Activated T-cell treated with anti-CD3 and anti-CD28 coated beads, Interleukin-2, amount 50 U/mL, for 1 hour (primary cell): ENCODE measurements at regions not wholly inside any gene's neighbourhood (a gene's known extent, or its start where the extent isn't known, plus 50 kb on each side); places are given as distances from the start of the nearest gene placed in this dataset.
"Not testable (repeated sequence)": the region's sequence is repeated elsewhere in the genome, so short reads cannot be mapped to it uniquely, and the experiment has no call there.

Experiments used
- DNase-seq: peaks from one replicate; pipeline ENCODE4 v3.0.0-alpha.2; 2020

DNA sequence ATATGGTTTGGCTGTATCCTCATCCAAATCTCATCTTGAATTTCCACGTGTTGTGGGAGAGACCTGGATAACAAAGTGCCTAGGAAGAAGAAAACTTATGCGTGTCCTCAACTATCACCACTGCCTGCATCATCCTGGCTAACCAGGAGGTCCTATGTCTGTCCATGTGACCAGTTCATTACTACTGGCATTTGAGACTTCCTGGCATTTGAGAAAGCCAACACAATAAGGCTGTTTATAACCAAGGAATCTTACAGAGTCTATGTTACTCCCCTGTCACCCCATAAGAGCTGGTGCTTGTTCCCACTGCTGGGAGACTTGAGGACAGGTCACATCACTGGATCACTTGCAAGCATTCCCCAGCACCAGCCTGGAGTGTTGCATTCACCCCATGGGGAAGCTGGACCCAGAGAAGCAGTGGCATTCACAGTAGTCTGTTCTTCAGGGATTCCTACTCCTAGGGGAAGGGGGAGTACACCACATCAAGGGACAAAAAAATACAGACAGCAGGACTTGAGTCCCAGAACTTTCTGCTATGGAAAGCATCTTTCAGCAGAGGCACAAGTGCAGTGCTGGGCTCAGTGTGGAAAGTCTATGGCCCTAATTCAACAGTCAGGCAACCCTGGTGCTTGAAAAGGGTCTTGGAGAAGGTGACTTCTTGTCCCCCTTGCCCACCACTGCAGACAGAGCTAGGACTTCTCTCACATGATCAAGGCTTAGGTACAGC lies 717.1 kb downstream of the SEMA5A start:
- DNase-seq, result no peak

GRCh38 chr5:8829323-8830029 lies 716.4 kb downstream of the SEMA5A start:
- DNase-seq, result no peak

DNA sequence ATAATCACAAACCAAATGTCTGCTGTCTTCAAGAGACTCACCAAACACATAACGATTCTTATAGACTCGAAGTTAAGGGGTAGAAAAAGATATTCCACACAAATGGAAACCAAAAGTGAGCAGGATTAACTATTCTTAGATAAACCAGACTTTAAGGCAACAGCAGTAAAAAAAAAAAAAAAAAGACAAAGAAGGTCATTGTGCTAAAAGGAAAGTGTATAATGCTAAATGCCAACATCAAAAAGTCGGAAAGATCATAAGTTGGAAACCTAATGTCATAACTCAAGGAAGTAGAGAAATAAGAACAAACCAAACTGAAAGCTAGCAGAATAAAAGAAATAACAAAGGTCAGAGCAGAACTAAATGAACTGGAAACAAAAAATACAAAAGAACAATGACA lies 714.6 kb downstream of the SEMA5A start:
- no peak for DNase-seq

DNA sequence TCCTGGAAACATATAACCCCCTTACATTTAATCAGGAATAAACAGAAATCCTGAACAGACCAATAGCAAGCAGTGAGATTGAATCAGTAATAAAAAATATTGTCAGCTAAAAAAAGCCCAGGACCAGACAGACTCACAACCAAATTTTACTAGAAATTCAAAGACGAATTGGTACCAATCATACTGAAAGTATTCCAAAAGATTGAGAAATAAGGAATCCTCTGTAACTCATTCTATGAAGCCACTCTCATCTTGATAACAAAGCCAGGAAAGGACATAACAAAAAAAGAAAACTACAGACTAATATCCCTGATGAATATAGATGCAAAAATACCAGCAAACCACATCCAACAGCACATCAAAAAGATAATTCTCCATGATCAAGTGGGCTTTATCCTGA lies 714.0 kb downstream of the SEMA5A start:
- no peak for DNase-seq

GRCh38 chr5:8839361-8840055 lies 706.4 kb downstream of the SEMA5A start:
- DNase-seq, result no peak

- DNase-seq, result no peak
Measured at GRCh38 chr5:8840237-8840636, 705.6 kb downstream of the SEMA5A start.

- not testable (repeated sequence) for DNase-seq
Measured at GRCh38 chr5:8840746-8841145, 705.1 kb downstream of the SEMA5A start.

- DNase-seq, result no peak
Measured at GRCh38 chr5:8842971-8843551, 702.8 kb downstream of the SEMA5A start.

DNA sequence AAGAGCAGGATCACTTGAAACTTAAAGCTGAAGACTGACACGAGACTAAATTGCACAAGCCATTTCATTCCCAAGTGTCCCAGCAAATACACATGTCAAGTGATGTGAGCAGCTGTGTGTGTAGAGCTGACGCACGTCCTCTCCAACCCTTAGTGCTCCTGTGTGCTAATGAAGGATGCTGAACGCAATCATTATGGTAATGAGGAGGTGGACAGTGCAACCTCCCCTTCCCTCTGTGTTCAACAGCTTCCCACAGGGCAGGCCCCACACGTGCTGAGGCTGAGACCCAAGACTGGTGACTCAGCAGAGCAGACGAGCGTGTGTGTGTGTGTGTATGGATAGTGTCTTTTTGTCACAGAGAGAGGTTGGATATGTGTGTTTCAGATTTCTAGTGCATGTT lies 702.1 kb downstream of the SEMA5A start:
- no peak for DNase-seq

GRCh38 chr5:8844206-8844605 lies 701.7 kb downstream of the SEMA5A start:
- DNase-seq, result no peak

DNA sequence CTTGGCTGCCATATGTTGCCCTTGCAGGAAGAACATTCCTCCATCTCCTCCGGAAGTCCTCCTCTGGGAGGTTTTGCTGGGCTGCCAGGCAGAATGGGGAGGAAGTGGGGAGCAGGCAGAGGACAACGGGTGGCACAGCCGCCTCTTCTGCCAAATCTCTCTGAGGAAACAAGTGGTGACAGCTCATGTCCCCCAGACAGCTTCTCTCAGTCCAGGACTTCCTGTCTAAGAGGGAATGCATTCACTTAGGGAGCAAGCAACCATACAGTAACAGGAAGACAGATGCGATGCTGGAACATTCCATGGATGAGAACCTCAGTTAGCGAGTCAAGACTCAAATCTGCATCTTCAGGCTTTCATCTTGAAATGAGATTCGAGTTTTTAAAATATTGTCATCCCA lies 701.0 kb downstream of the SEMA5A start:
- no peak for DNase-seq

DNA sequence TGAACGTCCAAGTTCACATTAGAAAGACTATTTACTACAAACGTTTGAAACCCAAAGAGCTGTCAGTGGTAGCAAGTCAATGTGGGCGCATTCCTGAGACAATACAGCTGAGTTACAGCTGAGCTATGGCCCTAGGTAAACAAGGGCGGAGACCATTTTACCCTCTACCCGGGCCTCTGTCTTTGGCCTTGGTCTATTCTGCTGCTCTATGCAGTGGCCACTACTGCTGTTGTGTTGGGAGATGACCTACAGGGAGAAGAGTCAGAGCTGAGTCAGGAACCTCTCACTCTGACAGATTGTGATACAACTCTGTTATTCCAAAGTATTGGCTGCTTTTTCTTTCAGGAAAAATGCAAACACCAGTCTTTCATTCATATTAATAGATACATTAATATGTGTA lies 700.6 kb downstream of the SEMA5A start:
- DNase-seq, result no peak

DNA sequence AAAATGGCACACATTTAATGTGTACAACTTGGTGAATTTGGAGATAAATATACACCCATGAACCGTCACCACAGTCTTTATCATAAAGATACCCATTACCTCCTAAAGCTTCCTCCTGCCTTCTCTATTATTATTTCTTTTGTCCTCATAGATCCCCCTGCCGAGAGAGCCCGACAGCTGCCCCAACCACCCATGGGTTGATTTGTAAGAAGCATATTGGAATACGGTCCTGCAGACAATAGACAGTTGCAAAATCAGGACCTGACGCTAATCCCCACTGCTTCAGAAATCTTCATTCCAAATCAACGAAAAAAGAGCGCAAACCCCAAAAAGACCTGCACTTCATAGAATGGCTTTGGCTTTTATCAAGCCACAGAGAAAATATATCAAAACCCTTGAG lies 697.5 kb downstream of the SEMA5A start:
- no peak for DNase-seq

DNA sequence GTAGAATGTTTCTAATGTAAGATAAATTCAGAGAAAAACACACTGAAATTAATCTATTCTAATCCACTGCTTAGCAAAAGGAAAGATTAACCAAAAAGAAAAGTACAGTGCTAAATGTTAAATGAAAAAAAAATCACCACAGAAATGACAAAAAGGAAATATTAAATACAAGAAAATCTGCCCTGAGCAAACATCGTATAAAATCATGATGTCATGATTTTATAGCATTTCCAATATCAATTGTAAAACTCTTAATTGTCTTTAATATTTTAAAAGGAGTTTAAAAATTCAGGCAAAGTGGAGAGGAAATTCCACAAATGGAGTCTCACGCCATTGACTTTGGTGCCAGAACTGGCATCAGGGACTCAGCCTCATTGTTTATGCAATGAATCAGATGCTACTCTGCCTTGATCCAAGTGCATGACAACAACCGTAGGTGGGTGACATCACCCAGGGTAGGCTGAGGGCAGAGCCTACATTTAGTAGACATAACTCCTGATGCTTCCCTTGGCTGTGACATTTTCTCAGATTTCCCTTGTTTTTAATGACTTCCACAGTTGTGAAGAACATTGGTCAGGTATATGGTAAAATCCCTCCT lies 696.8 kb downstream of the SEMA5A start:
- DNase-seq, result no peak

DNA sequence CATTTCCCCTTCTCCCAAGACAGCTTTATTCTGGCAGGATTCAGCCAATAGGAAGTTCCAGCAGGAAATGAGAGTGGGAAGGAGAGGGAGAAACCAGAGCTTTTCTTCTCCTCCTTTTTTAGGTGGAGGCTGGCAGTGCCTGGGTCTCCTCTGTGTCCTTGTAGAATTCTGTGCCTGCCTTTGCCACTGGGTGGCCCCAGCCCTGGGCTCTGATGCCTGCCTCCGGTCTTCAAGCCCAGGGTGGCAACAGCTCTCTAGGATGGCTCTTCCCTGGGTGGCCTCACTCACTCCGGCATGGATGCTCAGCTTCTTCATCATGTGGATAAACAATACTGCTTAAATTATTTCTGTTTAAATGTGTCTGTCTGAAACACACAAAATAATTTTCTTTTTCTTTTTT lies 694.8 kb downstream of the SEMA5A start:
- no peak for DNase-seq

GRCh38 chr5:8857051-8857450 lies 688.8 kb downstream of the SEMA5A start:
- DNase-seq, result no peak

- no peak for DNase-seq
Measured at GRCh38 chr5:8861764-8862163, 684.1 kb downstream of the SEMA5A start.

- no peak for DNase-seq
Measured at GRCh38 chr5:8864053-8864452, 681.8 kb downstream of the SEMA5A start.

DNA sequence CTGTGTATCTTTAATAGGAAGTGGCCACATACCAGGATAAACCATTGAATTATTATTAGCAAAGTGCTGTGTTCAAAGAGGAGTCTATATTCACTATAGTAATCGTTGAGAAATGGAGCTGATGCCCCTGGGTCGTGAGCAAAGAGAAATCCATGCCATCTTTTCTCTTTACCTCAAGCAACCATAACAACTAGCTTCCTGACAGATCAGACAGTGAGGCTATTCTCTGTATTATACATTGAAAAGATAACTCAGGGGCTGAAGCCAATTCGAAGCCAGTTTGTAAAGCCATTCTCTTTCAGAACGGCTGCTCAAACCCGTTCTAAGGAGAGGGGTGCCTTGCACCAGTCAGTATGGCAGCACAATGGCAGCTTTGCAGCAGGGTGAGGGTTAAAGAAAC lies 680.6 kb downstream of the SEMA5A start:
- DNase-seq, result no peak

DNA sequence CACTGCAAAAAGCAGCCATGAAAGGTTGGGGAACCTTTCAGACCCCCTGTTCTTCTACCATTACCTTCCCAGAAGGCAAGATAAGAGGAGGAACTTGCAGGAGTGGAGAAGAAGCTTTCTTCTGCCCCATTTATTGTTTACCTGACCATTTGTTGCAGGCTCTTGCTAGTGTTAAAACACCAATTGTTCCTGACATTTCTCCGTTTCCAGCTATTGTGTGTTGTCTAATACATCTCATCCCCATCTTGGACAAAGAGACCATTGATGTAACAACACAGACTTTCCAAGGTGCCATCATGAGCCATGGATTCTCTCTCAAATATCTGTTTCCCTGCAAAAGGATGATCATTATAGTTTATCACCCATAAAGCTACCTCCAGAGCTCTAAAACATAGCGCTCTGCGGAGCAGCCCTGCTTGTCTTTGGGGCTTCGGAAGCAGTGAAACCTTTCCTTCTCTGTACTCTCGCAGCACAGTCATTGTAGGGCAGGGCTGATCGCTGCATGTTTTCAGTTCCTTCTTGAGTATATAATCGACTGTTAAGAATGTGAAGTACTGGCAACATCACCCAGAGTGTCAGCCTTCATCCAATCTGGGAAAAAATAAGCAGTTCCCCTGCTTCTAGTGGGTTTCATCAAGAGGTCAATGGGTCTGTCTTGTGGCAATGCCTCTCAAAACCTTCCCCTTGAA lies 680.0 kb downstream of the SEMA5A start:
- no peak for DNase-seq

- DNase-seq, result no peak
Measured at GRCh38 chr5:8868283-8868682, 677.6 kb downstream of the SEMA5A start.

DNA sequence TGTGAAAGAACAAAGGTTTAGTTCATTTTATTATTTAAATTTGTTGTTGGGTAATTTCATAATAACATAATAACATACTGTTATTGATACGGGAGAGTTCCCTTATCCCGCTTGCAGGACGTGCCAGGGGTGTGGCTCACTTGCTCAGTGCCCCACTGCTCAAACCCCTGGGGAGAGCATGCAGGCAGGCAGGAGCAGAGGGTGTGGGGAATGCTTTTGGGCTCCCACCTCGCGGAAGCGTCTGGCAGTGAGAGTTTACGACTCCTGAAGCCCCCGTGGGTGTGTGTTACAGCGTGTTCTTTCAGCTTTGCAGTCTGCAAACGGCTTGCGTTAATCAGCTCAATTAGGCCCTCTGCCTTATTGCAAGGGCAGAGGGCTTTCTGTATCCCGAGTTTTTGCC lies 675.9 kb downstream of the SEMA5A start:
- no peak for DNase-seq
